Endothelial cell of umbilical vein (primary cell): ENCODE measurements at regions not wholly inside any gene's neighbourhood (a gene's known extent, or its start where the extent isn't known, plus 50 kb on each side); places are given as distances from the start of the nearest gene placed in this dataset.

Experiments
- BruUV-seq: library from RNA; stranded (reverse); fragments of 400-500 nt; replicated peaks from 2 replicates; lab custom pipeline; 2021; lab: Mats Ljungman, UMichigan
- CTCF ChIA-PET: fragments of 300-600, 350-600 bp; sonication (Branson Sonifier 250); formaldehyde crosslinking; loops from one replicate; lab custom pipeline; 2021; ENCODE audit warnings: antibody characterized with exemption, inconsistent platforms; lab: Charles Lee
- POLR2A ChIA-PET: fragments of 300-600, 350-600 bp; sonication (Branson Sonifier 250); formaldehyde crosslinking; loops from one replicate; lab custom pipeline; 2021; ENCODE audit warnings: antibody characterized with exemption, inconsistent platforms; lab: Charles Lee
- DNase-seq: peaks from one replicate; pipeline ENCODE4 v3.0.0-alpha.2; 2011; ENCODE audit warnings: low read depth, low spot score
- FAIRE-seq: peaks from 2 replicates; lab custom pipeline; 2011; peaks lifted over from hg19 to GRCh38; lab: Jason Lieb, UNC
- H2AFZ ChIP-seq: 2 replicates; pipeline ENCODE4 v1.6.0; 2012; ENCODE audit warnings: low read depth, low read length, control low read depth, inconsistent platforms
- H3K27ac ChIP-seq: 2 replicates; pipeline ENCODE4 v1.5.1; 2011; ENCODE audit warnings: low read depth, mild to moderate bottlenecking, control low read depth, low read length, moderate library complexity; ENCODE audit not compliant: insufficient read depth
- H3K27me3 ChIP-seq, 2 experiments: 2 replicates each; pipeline versions ENCODE4 v1.6.0 to v1.6.1; 2011; ENCODE audit warnings: low read length in 2 of 2, mixed read lengths in 1 of 2; ENCODE audit not compliant: control insufficient read depth in 2 of 2, insufficient read depth in 2 of 2
- H3K36me3 ChIP-seq, 2 experiments: 2 replicates in 1 of 2; 3 replicates in 1 of 2; pipeline ENCODE4 v1.5.1; 2011; ENCODE audit warnings: low read length in 2 of 2, mild to moderate bottlenecking in 1 of 2, moderate library complexity in 1 of 2; ENCODE audit not compliant: control insufficient read depth in 2 of 2, insufficient read depth in 2 of 2; ENCODE audit errors: extremely low read depth in 1 of 2
- H3K4me1 ChIP-seq: 3 replicates; pipeline ENCODE4 v1.5.1; 2011; ENCODE audit warnings: mild to moderate bottlenecking, low read length; ENCODE audit not compliant: control insufficient read depth, insufficient read depth; ENCODE audit errors: extremely low read depth
- H3K4me2 ChIP-seq: 2 replicates; pipeline ENCODE4 v1.6.1; 2011; ENCODE audit warnings: low read length, control low read depth, mixed read lengths; ENCODE audit not compliant: insufficient read depth
- H3K4me3 ChIP-seq, 3 experiments: fragments of 200-600 bp in 1 of 3; sonication (generic), shearing (Covaris generic) in 1 of 3; replicated peaks in 1 of 3; 2 replicates each; pipeline ENCODE4 v1.5.1; 2011 to 2016; ENCODE audit warnings: control low read depth in 3 of 3, low read length in 3 of 3, mild to moderate bottlenecking in 2 of 3, inconsistent platforms in 1 of 3, low read depth in 1 of 3, moderate library complexity in 1 of 3; ENCODE audit not compliant: insufficient read depth in 1 of 3
- H3K79me2 ChIP-seq: 2 replicates; pipeline ENCODE4 v1.6.0; 2012; ENCODE audit warnings: low read length, inconsistent platforms; ENCODE audit not compliant: control insufficient read depth, insufficient read depth
- H3K9ac ChIP-seq: replicated peaks from 2 replicates; pipeline ENCODE3; 2011; ENCODE audit warnings: low read length, control low read depth; ENCODE audit not compliant: insufficient read depth; ENCODE audit errors: extremely low read depth
- H3K9me1 ChIP-seq: replicated peaks from 3 replicates; pipeline ENCODE4 v1.6.0; 2011; ENCODE audit warnings: mild to moderate bottlenecking, low read length; ENCODE audit not compliant: control insufficient read depth, insufficient read depth; ENCODE audit errors: extremely low read depth
- H3K9me3 ChIP-seq: replicated peaks from 2 replicates; pipeline ENCODE4 v1.5.1; 2012; ENCODE audit warnings: low read length, inconsistent platforms; ENCODE audit not compliant: control insufficient read depth, insufficient read depth
- H4K20me1 ChIP-seq: replicated peaks from 2 replicates; pipeline ENCODE3; 2011; ENCODE audit warnings: mild to moderate bottlenecking, low read length; ENCODE audit not compliant: control insufficient read depth, insufficient read depth; ENCODE audit errors: extremely low read depth
- EZH2 ChIP-seq: IDR thresholded peaks from 2 replicates; pipeline ENCODE4 v1.6.1; 2012; ENCODE audit warnings: borderline replicate concordance, low read depth, mild to moderate bottlenecking, moderate library complexity, low read length, inconsistent platforms; ENCODE audit not compliant: severe bottlenecking
- FOS ChIP-seq: IDR thresholded peaks from 2 replicates; pipeline ENCODE4 v1.6.1; 2011; ENCODE audit warnings: mild to moderate bottlenecking, low read length, moderate library complexity, borderline replicate concordance; ENCODE audit not compliant: insufficient read depth
- GATA2 ChIP-seq: IDR thresholded peaks from 2 replicates; pipeline ENCODE4 v1.7.0; 2011; ENCODE audit warnings: low read depth, mild to moderate bottlenecking, moderate library complexity, mixed read lengths, low read length; ENCODE audit not compliant: insufficient read length, insufficient read depth
- JUN ChIP-seq: IDR thresholded peaks from 2 replicates; pipeline ENCODE4 v1.6.1; 2011; ENCODE audit warnings: borderline replicate concordance, low read depth; ENCODE audit not compliant: insufficient read length, insufficient read depth
- MAX ChIP-seq: IDR thresholded peaks from 2 replicates; pipeline ENCODE4 v1.6.1; 2011; ENCODE audit not compliant: insufficient read depth, insufficient read length
- MYC ChIP-seq: IDR thresholded peaks from one replicate; pipeline ENCODE4 v1.6.1; 2011; ENCODE audit warnings: mild to moderate bottlenecking, low read depth, low read length
- POLR2A ChIP-seq: IDR thresholded peaks from 2 replicates; pipeline ENCODE4 v1.6.1; 2012; ENCODE audit warnings: low read depth, mild to moderate bottlenecking, control low read depth, low read length
- POLR2AphosphoS5 ChIP-seq: IDR thresholded peaks from 2 replicates; pipeline ENCODE4 v1.6.1; 2012; ENCODE audit warnings: low read depth, mild to moderate bottlenecking, control low read depth, low read length, moderate library complexity; ENCODE audit not compliant: insufficient read depth
- dilution Hi-C: fragments of 300-500 bp; cut with MboI; formaldehyde crosslinking; loops from one replicate; pipeline ENCODE4 v1.15.0; 2019; ENCODE audit warnings: low sequenced_read_pairs; ENCODE audit not compliant: extremely low pct_ligation_motif_present
- intact Hi-C: fragments of 100-400 bp; cut with micrococcal nuclease; formaldehyde crosslinking; loops from one replicate; pipeline ENCODE4 v1.10.0; 2022
- TF ChIP-seq, protein P1 (sequence below), 2 donors: IDR thresholded peaks; 1 replicate in 1 of 2; 2 replicates in 1 of 2; pipeline ENCODE4 v1.5.1; 2011; ENCODE audit warnings: low read length in 2 of 2, mild to moderate bottlenecking in 2 of 2, moderate library complexity in 2 of 2, control low read depth in 1 of 2, inconsistent platforms in 1 of 2, low read depth in 1 of 2; ENCODE audit not compliant: insufficient read depth in 1 of 2; ENCODE audit errors: extremely low read depth in 1 of 2

GRCh38 chr17:63277629-63278028, 168.5 kb downstream of the CYB561 start:
- no TSS peak for BruUV-seq

DNA sequence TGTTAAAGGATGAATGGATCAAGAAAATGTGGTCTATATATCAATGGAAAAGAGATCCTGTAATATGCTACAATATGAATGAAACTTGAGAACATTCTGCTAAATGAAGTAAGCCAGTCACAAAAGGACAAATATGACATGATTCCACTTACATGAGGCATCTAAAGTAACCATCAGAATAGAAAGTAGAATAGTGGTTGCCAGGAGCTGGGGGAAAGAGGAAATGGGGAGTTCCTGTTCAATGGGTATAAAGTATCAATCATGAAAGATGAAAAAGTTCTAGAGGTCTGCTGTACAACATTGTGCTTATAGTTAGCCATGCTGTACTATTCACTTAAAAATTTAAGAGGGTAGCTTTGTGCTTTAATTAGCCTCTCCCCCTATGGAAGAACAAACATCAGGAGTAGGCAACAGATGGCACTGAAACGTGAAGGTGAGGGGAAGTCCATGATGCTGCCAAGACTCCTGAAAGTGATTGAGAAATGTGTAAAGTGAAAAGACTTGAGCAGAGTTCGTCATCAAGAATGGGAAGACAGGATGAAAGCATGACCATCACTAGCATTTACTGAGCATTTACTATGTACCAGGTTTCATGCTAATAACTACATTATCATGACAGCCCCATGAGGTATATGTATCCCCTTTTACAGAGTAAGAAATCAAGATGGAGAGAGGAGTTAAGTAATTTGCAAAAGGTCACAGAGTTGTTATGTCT, 167.2 kb downstream of the CYB561 start:
- H3K4me1 ChIP-seq = peaks cover 38% of the 10 kb centered on the region
- no peak overlapping the region for H3K4me3 ChIP-seq
- intact Hi-C loops (loop anchor here (2.0 kb wide), 1 partner anchor 14 kb away; no protein-coding TSS in a partner anchor), dilution Hi-C loops (no loop called here)
- no peak overlapping the region for H2AFZ ChIP-seq
- H4K20me1 ChIP-seq = no peaks in the 10 kb centered on the region
- no peaks in the 10 kb centered on the region for H3K27me3 ChIP-seq
- no peaks in the 10 kb centered on the region for H3K9me3 ChIP-seq
- H3K9ac ChIP-seq = no peak overlapping the region
- no TSS peak for BruUV-seq
- CTCF ChIA-PET = interaction anchor here (2.3 to 2.6 kb wide), 2 partner anchors 11 to 14 kb away, joined by 8 to 10 read pairs; no protein-coding TSS in a partner anchor
- FAIRE-seq (no peak), DNase-seq (peak; percentile 28)
- no peaks in the 10 kb centered on the region for H3K9me1 ChIP-seq
- TF ChIP-seq GATA2 (no peak), EZH2 (no peak), POLR2AphosphoS5 (no peak), FOS (no peak), MYC (no peak), MAX (no peak), JUN (no peak), POLR2A (no peak)
- TF ChIP-seq, protein P1, sequence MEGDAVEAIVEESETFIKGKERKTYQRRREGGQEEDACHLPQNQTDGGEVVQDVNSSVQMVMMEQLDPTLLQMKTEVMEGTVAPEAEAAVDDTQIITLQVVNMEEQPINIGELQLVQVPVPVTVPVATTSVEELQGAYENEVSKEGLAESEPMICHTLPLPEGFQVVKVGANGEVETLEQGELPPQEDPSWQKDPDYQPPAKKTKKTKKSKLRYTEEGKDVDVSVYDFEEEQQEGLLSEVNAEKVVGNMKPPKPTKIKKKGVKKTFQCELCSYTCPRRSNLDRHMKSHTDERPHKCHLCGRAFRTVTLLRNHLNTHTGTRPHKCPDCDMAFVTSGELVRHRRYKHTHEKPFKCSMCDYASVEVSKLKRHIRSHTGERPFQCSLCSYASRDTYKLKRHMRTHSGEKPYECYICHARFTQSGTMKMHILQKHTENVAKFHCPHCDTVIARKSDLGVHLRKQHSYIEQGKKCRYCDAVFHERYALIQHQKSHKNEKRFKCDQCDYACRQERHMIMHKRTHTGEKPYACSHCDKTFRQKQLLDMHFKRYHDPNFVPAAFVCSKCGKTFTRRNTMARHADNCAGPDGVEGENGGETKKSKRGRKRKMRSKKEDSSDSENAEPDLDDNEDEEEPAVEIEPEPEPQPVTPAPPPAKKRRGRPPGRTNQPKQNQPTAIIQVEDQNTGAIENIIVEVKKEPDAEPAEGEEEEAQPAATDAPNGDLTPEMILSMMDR (IDR thresholded peaks at IDR 0.05; ENCODE audit: extremely low read depth in 1 of 2, insufficient read depth in 1 of 2, low read depth in 1 of 2, low read length in 2 of 2) = no peak
- peak overlapping the region; percentile 65 for H3K27ac ChIP-seq
- no peaks in the 10 kb centered on the region for H3K36me3 ChIP-seq
- H3K79me2 ChIP-seq = no peaks in the 10 kb centered on the region
- H3K4me2 ChIP-seq = no peak overlapping the region
- POLR2A ChIA-PET = interaction anchor here (0.6 kb wide), 1 partner anchor 1260 kb away, joined by 3 read pairs; no protein-coding TSS in a partner anchor

More at GRCh38 chr17:63277629-63278028, 168.5 kb downstream of the CYB561 start:
- no peak overlapping the region for H3K27ac ChIP-seq
- no peaks in the 10 kb centered on the region for H3K79me2 ChIP-seq
- peak; percentile 61 for TF ChIP-seq FOS
- peak; percentile 24 for TF ChIP-seq JUN
- no peak for TF ChIP-seq MYC
- H3K27me3 ChIP-seq = no peaks in the 10 kb centered on the region
- no peak overlapping the region for H3K4me2 ChIP-seq
- peak; percentile 49 for DNase-seq
- no peaks in the 10 kb centered on the region for H3K36me3 ChIP-seq
- no peak overlapping the region for H3K9ac ChIP-seq
- H3K4me1 ChIP-seq = peaks cover 38% of the 10 kb centered on the region
- H4K20me1 ChIP-seq = no peaks in the 10 kb centered on the region
- intact Hi-C loops (loop anchor here (2.0 kb wide), 1 partner anchor 15 kb away; no protein-coding TSS in a partner anchor), dilution Hi-C loops (no loop called here)
- no peaks in the 10 kb centered on the region for H3K9me1 ChIP-seq
- no peak overlapping the region for H3K4me3 ChIP-seq
- CTCF ChIA-PET = no interaction called here
- no peak for FAIRE-seq
- no peak overlapping the region for H2AFZ ChIP-seq
- H3K9me3 ChIP-seq = no peaks in the 10 kb centered on the region
- POLR2A ChIA-PET = no interaction called here
